ENCODE measurements at regions not wholly inside any gene's neighbourhood (a gene's known extent, or its start where the extent isn't known, plus 50 kb on each side); places are given as distances from the start of the nearest gene placed in this dataset.
"Not testable (repeated sequence)": the region's sequence is repeated elsewhere in the genome, so short reads cannot be mapped to it uniquely, and the experiment has no call there.

DNA sequence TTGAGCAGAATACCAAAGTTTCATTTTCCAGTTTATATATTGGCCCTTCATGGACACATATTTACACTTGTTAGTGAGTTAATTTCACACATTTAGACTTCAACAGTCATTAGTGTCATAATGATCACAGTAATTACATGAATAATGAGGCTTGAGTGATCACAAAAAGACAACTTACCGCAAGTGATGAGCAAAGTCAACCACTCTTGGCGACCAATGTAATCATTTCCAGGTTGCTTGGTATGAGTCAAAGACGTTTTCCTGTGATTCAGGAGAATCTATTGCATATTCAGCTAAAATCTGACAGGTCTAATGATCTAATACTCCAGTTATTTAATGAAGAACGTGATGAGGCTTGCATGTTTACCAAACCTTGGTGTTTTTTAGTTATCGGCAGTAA lies 407.9 kb upstream of the TENM3 start:
- Histone ChIP-seq H3K36me3 (ENCODE audit: control insufficient read depth, insufficient read depth, low read length) (no peaks in the 10 kb centered on the region), H3K4me3 (replicated peaks; ENCODE audit: low read depth, low read length) (no peak overlapping the region), H3K27me3 (replicated peaks; ENCODE audit: control insufficient read depth, insufficient read depth, low read length) (no peaks in the 10 kb centered on the region)
- TF ChIP-seq, protein P1, sequence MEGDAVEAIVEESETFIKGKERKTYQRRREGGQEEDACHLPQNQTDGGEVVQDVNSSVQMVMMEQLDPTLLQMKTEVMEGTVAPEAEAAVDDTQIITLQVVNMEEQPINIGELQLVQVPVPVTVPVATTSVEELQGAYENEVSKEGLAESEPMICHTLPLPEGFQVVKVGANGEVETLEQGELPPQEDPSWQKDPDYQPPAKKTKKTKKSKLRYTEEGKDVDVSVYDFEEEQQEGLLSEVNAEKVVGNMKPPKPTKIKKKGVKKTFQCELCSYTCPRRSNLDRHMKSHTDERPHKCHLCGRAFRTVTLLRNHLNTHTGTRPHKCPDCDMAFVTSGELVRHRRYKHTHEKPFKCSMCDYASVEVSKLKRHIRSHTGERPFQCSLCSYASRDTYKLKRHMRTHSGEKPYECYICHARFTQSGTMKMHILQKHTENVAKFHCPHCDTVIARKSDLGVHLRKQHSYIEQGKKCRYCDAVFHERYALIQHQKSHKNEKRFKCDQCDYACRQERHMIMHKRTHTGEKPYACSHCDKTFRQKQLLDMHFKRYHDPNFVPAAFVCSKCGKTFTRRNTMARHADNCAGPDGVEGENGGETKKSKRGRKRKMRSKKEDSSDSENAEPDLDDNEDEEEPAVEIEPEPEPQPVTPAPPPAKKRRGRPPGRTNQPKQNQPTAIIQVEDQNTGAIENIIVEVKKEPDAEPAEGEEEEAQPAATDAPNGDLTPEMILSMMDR (IDR thresholded peaks at IDR 0.05; ENCODE audit: insufficient read depth, low read length, poor library complexity, severe bottlenecking) = no peak
- no peak for DNase-seq (ENCODE audit: extremely low read depth, insufficient read length)

GRCh38 chr4:181838253-181838652 lies 404.9 kb upstream of the TENM3 start:
- DNase-seq (ENCODE audit: extremely low read depth, insufficient read length) = no peak

GRCh38 chr4:181843797-181844196 lies 399.4 kb upstream of the TENM3 start:
- DNase-seq (ENCODE audit: extremely low read depth, insufficient read length); H3K4me3 ChIP-seq (replicated peaks; ENCODE audit: low read depth, low read length); H3K27me3 ChIP-seq (replicated peaks; ENCODE audit: control insufficient read depth, insufficient read depth, low read length); H3K36me3 ChIP-seq (ENCODE audit: control insufficient read depth, insufficient read depth, low read length): not testable (repeated sequence)

More at GRCh38 chr4:181838253-181838652, 404.9 kb upstream of the TENM3 start:
- Histone ChIP-seq H3K4me3 (replicated peaks; ENCODE audit: low read depth, low read length) (no peak overlapping the region), H3K27me3 (replicated peaks; ENCODE audit: control insufficient read depth, insufficient read depth, low read length) (no peaks in the 10 kb centered on the region), H3K36me3 (ENCODE audit: control insufficient read depth, insufficient read depth, low read length) (no peaks in the 10 kb centered on the region)
- TF ChIP-seq, protein P1 (IDR thresholded peaks at IDR 0.05; ENCODE audit: insufficient read depth, low read length, poor library complexity, severe bottlenecking) = no peak

GRCh38 chr4:181845617-181846016 lies 397.6 kb upstream of the TENM3 start:
- DNase-seq (ENCODE audit: extremely low read depth, insufficient read length) = no peak
- no peaks in the 10 kb centered on the region for H3K36me3 ChIP-seq (ENCODE audit: control insufficient read depth, insufficient read depth, low read length)
- TF ChIP-seq, protein P1 (IDR thresholded peaks at IDR 0.05; ENCODE audit: insufficient read depth, low read length, poor library complexity, severe bottlenecking) = no peak
- no peak overlapping the region for H3K4me3 ChIP-seq (replicated peaks; ENCODE audit: low read depth, low read length)
- no peaks in the 10 kb centered on the region for H3K27me3 ChIP-seq (replicated peaks; ENCODE audit: control insufficient read depth, insufficient read depth, low read length)

- TF ChIP-seq, protein P1 (IDR thresholded peaks at IDR 0.05; ENCODE audit: insufficient read depth, low read length, poor library complexity, severe bottlenecking) = no peak
- Histone ChIP-seq H3K4me3 (replicated peaks; ENCODE audit: low read depth, low read length) (no peak overlapping the region), H3K27me3 (replicated peaks; ENCODE audit: control insufficient read depth, insufficient read depth, low read length) (no peaks in the 10 kb centered on the region), H3K36me3 (ENCODE audit: control insufficient read depth, insufficient read depth, low read length) (no peaks in the 10 kb centered on the region)
- no peak for DNase-seq (ENCODE audit: extremely low read depth, insufficient read length)
Observed at GRCh38 chr4:181846934-181847333, 396.3 kb upstream of the TENM3 start.

- Histone ChIP-seq H3K36me3 (ENCODE audit: control insufficient read depth, insufficient read depth, low read length) (no peaks in the 10 kb centered on the region), H3K27me3 (replicated peaks; ENCODE audit: control insufficient read depth, insufficient read depth, low read length) (no peaks in the 10 kb centered on the region), H3K4me3 (replicated peaks; ENCODE audit: low read depth, low read length) (no peak overlapping the region)
- DNase-seq (ENCODE audit: extremely low read depth, insufficient read length) = no peak
- TF ChIP-seq, protein P1 (IDR thresholded peaks at IDR 0.05; ENCODE audit: insufficient read depth, low read length, poor library complexity, severe bottlenecking) = no peak
Observed at GRCh38 chr4:181848357-181848756, 394.8 kb upstream of the TENM3 start.
